ENCODE measurements at regions not wholly inside any gene's neighbourhood (a gene's known extent, or its start where the extent isn't known, plus 50 kb on each side); places are given as distances from the start of the nearest gene placed in this dataset.

GRCh38 chr11:70811915-70812314 is 413.6 kb downstream of the CTTN start:
- DNase-seq: no peak

DNA sequence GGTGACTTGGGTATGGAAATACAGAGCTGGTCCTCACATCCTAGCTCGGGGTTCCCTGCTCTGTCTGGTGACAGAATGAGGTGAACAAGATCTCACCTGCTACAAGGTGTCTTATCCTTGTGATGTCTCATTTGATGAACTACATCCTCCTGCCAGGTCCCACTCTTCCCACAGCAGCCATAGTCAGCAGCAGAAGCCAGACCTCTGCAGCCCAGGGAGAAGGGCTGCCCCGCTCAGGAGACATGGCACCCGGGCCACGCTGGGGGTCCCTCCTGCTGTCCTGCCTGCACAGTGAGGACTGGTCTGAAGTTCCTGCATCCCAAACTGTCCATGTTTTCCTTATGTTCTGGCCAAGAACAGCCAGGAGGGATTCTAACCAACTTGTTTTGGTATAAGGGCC is 414.1 kb downstream of the CTTN start:
- no peak for DNase-seq

DNA sequence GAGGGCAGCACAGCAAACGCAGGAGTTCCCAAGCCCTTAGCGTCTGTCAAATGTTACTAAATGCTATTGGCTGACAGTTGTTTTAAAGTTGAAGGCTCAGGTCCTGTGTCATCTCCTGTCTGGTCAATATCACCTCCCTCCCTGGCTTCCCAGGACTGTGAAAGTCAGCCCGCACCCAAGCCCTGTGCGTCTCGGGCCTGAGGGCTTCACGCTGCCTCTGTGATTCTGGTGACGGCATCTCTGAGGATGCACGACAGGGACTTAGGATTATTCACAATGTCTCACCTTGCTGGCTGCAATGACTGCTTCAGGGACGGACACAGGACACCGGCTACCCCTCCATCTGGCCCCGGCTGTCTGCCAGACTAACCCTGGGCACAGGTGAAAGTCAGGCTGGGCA is 415.3 kb downstream of the CTTN start:
- DNase-seq: no peak

DNA sequence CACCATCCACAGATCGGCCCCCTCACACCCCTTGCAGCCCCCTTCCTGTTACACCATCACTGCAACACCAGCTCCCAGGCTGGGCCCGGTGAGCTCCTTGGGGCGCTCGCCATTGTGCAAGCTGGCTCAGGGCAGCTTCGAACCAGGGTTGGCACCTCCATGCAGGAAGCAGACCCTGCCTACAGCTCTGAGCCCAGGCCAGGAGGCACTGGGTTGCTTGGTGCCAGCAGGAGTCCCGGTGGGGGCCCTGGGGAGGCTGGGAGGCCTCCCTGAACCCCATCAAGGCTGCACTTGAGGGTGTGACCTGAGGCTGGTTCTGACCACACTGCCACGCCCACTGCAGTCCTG is 417.1 kb downstream of the CTTN start:
- no peak for DNase-seq

GRCh38 chr11:70816156-70816678 is 417.9 kb downstream of the CTTN start:
- DNase-seq: no peak

GRCh38 chr11:70818351-70818750 is 420.0 kb downstream of the CTTN start:
- DNase-seq: no peak

DNA sequence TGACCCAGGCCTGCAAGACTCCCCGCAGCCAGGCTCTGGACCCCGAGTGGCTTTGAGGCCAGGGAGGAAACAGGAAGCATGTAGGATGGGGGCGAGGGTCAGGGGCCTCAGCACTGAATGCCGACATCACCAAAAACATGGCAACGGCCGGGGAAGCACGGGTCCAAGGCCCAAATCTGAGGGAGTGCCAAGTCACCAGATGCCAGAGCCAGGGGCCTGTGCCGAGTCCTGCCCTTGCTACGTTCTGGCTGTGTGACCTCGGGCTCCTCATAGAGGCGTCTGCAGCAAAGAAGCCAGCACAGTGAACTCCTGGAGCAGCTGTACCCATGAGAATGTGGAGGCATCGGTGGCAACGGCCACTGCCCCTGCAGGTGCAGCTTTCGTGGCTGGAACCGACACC is 420.7 kb downstream of the CTTN start:
- no peak for DNase-seq

- no peak for DNase-seq
These were observed 422.0 kb downstream of the CTTN start for GRCh38 chr11:70820311-70820710.

- DNase-seq: no peak
These were observed 422.4 kb downstream of the CTTN start for GRCh38 chr11:70820712-70821111.

DNA sequence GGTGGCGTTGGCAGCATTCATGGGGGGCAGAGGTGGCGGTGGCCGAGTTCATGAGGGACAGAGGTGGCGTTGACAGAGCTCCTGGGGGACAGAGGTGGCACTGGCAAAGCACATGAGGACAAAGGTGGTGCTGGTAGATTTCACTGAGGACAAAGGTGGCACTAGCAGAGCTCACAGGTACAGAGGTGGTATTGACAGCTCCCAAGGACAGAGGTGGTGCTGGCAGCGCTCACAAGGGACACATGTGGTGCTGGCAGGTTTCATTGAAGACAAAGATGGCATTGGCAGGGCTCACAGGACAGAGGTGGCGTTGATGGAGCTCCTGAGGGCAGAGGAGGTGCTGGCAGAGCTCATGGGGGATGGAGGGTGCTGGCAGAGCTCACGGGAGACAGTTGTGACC is 425.4 kb downstream of the CTTN start:
- DNase-seq: no peak

- DNase-seq: no peak
These were observed 426.4 kb downstream of the CTTN start for GRCh38 chr11:70824605-70825245.

DNA sequence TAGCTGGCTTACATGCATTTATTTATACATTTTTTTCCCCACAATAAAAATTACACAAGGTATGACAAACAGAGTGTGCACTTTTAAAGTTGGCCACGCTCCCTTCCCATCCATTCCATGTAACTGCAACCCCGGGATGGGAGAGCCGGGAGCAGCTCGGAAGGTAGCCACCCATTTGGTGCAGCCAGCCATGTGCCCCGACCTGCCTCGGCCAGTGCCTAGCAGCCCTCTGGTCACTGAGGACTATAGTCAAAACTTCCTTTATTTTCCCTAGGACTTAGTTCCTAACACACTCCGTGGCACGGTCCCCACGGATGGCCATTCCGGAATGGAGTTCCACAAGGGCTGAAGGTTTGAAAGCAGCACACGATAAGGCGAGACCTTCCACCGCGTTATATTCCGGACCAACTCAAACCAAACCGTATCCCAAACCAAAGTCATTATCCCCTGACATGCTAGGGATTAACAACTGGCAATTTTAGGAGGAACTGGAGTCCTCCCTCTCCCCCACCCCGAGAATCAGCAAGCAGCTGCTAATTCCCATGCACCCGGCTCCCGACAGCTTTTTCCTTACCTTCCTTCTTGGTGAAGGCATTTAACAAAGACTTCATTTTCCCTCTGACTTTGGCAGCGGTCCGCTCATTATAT is 426.4 kb downstream of the SHANK2 start:
- peak in 1 of 56 donors; percentile 48 for DNase-seq

GRCh38 chr11:70826541-70827335 is 425.6 kb downstream of the SHANK2 start:
- DNase-seq: peak in 39 of 56 donors; percentile 3 to 70 (median 37)

- DNase-seq: peak in 17 of 56 donors; percentile 3 to 66 (median 25)
These were observed 423.7 kb downstream of the SHANK2 start for GRCh38 chr11:70828593-70829082.

- DNase-seq: no peak
These were observed 423.1 kb downstream of the SHANK2 start for GRCh38 chr11:70829134-70829885.

- no peak for DNase-seq
These were observed 422.5 kb downstream of the SHANK2 start for GRCh38 chr11:70829886-70830272.

DNA sequence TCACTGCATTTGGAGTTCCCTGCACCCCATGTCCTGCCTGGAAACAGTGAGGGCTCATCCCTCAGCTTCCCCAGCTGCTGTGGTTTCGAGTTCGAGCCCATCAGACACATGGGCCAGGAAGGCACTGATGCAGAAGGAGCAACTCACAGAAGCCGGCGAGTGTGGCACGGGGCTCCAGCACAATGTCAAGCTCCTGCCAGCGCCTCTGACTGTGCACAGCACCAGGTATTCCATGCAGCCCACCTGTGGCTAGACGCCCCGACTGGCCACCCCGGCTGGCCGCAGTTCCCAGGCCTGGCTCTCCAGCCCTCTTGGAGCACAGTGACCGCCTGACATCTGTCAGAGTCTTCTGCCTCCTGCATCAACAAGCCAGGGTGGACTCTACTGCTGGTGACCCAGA is 419.4 kb downstream of the SHANK2 start:
- no peak for DNase-seq

- DNase-seq: no peak
These were observed 418.8 kb downstream of the SHANK2 start for GRCh38 chr11:70833554-70833953.

DNA sequence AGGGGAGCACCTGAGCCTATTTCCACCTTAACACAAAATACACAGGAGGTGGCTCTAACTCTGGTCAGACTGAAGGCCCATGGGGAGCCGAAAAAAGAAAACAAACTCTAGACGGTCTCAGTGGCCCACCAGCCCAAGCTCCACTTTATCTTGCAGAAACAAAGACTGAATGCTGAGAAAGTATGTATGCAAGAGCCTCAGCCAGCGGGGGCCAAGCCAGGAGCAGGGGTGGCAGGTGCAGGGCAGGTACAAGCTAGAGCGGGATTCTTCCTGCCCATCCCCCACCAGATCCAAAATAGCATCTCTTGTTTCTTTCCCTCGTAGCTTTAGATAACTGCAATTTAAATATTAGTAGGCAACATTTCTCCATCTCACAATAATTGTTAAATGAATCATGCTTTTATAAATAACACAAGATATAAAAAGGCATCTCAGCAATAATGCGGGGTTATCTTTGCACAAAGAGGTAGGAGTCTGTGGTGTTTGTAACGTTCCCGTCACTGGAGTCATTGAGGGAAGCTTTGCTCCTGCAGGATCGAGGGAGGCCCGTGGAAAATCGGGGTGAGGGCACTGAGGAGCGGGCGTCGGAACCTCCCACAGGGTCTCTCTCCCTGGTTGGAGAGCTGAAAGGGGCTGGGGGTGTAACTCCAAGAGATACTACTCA is 418.0 kb downstream of the SHANK2 start:
- peak in 8 of 56 donors; percentile 4 to 42 (median 18) for DNase-seq

DNA sequence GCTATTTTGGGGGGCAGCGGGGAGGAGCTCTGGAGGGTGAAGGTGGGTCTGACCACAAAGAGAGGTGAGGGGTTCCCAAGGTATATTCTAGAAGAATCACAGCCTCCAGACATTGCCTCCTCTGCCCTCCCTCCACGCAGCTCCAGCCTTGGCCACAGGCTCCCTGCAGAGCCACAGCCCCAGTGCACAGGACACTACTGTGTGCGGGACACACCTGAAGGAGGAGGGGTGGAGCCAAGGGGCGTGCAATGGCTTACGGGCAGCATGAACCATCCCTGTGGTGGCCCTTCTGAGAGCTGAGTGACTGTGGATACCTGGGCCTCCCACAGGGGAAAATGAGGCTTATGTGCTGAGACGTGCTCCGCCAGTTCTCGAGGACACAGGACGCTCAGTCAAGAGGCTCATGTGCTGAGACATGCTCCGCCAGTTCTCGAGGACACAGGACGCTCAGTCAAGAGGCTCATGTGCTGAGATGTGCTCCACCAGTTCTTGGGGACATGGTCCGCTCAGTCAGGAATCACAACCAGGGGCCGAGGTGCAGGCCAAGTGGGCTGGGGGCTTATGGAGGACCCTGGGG is 417.3 kb downstream of the SHANK2 start:
- DNase-seq: no peak

DNA sequence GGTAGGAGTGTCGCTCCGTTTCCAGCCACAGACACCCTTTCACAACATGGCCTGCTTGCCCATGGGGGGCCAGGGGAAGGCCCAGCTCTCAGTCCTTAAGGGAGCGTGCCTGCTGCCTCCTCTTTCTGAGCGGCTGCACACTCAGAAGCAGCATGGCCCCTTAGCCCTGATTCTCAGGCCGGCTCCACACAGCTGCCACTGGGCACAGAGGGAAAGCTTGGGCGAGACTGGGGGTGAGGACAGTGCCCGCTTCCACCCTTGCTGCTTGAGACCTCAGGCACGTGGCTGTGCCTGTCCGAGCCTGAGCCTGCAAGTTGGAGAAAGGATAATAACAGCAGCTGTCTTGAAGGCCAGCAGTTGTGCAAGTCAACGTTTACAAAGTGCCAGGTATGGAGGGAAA is 416.3 kb downstream of the SHANK2 start:
- DNase-seq: no peak
